ENCODE measurements at regions not wholly inside any gene's neighbourhood (a gene's known extent, or its start where the extent isn't known, plus 50 kb on each side); places are given as distances from the start of the nearest gene placed in this dataset.

DNA sequence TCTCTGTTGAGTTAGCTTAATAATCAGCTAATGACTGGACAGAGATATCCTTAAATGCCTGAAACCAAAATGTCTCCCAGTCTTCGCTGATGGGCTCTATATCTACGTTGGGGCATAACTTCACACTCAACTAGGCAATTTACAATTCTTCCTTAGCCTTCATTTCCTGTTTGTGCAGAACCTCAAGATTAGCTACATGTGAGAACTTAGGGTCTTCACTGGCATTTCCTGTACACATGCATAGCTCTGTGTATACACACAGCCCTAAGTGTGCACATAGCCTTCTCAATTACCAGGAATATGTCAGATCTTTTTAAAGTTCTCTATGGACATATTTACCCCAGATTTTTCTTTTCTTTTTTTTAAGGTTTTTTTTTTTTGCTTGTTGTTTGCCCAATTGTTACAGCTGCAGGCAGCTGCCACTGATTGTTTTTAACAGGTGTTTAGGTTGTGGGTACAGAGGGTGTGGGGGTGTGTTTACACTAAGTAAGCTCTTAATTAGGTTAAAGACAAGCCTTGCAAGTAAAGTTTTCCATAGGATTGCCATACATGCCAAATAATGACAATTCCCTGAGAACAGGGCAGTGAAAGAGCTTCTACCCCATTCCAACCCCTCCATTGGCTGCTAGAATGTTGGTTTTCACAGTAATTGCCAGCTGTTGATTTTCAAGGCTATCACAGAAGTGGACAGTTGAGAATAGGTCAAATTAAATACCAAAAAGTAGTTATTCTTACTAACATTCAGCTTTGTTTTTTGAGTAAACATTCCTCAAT lies 441.0 kb downstream of the TLE4 start:
- TF ChIP-seq, protein P1, sequence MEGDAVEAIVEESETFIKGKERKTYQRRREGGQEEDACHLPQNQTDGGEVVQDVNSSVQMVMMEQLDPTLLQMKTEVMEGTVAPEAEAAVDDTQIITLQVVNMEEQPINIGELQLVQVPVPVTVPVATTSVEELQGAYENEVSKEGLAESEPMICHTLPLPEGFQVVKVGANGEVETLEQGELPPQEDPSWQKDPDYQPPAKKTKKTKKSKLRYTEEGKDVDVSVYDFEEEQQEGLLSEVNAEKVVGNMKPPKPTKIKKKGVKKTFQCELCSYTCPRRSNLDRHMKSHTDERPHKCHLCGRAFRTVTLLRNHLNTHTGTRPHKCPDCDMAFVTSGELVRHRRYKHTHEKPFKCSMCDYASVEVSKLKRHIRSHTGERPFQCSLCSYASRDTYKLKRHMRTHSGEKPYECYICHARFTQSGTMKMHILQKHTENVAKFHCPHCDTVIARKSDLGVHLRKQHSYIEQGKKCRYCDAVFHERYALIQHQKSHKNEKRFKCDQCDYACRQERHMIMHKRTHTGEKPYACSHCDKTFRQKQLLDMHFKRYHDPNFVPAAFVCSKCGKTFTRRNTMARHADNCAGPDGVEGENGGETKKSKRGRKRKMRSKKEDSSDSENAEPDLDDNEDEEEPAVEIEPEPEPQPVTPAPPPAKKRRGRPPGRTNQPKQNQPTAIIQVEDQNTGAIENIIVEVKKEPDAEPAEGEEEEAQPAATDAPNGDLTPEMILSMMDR (optimal IDR thresholded peaks at IDR 0.05 in 1 of 3, IDR thresholded peaks at IDR 0.05 in 1 of 3, conservative IDR thresholded peaks at IDR 0.05 in 1 of 3; ENCODE audit: extremely low read depth in 1 of 3, insufficient read depth in 2 of 3, low read length in 3 of 3), result no peak
- TF ChIP-seq EZH2 (IDR thresholded peaks at IDR 0.05; ENCODE audit: low read length), result no peak
